HG03520 (cell line): ENCODE measurements at regions not wholly inside any gene's neighbourhood (a gene's known extent, or its start where the extent isn't known, plus 50 kb on each side); places are given as distances from the start of the nearest gene placed in this dataset.
"Not testable (repeated sequence)": the region's sequence is repeated elsewhere in the genome, so short reads cannot be mapped to it uniquely, and the experiment has no call there.

ENCODE experiments used
- ATAC-seq: cut with Tn5 transposase; IDR thresholded peaks from one replicate; pipeline ENCODE4 v1.9.1; 2021; ENCODE audit warnings: mild to moderate bottlenecking, moderate library complexity; ENCODE audit not compliant: unreplicated experiment

DNA sequence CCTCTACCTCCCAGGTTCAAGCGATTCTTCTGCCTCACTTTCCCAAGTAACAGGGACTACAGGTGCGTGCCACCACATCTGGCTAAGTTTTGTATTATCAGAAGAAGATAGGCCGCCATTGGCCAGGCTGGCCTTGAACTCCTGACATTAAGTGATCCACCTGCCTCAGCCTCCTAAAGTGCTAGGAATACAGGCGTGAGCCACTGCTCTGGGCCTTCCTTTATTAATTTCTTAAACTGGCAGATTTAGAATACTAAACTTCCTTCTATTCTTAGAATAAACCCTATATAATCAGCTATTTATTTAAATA lies 86.6 kb downstream of the HFE start:
- no peak for ATAC-seq

DNA sequence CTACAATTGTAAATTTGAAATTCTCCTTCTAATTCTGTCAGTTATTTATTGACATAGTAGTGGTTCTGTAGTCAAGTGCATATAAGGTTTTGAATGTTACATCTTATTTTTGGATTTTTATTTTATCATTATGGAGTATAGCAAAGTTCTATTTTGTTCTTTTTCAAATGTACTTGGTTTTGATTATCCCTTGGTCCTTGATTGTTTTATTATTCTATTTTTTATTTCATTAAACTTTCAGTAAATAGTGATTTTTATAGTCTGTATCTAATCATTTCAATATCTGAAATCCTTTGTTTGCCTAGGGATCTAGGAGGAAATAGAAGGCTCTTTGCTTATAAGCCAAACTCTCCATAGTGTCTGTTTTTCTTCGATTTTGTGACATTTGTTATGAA lies 87.8 kb downstream of the HFE start:
- ATAC-seq, result no peak

DNA sequence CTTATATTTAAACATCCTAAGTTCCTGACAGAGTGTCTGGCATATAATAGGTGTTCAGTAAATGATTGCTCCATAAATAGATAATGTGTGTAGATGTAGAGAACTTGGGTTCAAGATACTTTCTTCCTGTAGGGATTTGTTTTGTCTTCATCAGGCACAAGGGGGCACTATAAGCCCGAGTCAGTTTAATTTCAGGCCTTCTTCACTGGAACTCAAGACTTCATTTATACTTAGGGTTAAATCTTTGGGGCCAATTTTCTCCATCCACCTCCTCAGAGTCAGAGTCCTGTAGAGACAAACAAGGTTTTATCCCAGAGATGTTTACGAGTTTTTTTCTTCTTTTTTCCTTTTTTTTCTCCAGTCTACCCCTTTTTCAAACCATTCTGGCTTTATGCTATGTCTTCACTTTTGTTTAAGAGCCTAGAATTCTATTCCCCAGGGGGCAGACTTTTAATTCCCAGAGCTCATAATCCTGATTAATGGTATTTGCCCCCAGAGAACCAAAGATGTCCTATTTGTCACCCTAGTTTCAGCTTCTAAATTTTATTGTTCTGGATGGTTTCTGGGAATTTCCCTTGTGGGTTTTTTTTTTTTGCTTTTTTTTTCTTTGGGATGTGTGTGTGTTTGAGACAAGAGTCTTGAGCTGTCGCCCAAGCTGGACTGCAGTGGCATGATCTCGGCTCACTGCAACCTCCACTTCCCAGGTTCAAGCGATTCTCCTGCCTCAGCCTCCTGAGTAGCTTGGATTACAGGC lies 88.4 kb downstream of the HFE start:
- ATAC-seq, result no peak

DNA sequence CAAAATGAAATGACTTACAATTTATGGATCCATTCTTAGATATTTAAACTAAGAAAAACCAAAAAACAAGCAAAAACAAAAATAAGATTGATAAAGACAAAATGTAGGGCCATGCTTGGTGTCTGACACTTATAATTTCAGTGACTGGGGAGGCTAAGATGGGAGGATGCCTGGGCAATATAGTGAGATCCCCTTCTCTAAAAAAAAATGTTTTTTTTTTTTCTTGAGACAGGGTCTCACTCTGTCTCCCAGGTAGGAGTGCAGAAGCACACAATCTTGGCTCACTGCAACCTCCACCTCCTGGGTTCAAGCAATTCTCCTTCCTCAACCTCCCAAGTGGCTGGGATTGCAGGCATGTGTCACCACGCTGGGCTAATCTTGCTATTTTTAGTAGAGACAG lies 92.4 kb downstream of the HFE start:
- ATAC-seq, result no peak

DNA sequence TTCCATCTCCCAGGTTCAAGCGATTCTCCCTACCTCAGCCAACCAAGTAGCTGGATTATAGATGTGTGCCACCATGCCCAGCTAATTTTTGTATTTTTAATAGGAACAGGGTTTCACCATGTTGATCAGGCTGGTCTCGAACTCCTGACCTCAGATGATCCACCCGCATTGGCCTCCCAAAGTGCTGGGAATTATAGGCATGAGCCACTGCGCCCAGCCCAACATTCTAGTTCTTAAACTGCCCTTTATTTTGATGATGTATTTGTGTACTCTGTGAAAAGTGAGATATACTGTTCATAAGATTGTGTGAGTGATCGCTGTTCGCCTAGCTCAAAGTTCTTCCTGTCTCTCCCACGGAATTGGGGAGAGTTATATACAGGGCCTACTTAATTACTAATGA lies 93.1 kb downstream of the HFE start:
- ATAC-seq, result no peak

DNA sequence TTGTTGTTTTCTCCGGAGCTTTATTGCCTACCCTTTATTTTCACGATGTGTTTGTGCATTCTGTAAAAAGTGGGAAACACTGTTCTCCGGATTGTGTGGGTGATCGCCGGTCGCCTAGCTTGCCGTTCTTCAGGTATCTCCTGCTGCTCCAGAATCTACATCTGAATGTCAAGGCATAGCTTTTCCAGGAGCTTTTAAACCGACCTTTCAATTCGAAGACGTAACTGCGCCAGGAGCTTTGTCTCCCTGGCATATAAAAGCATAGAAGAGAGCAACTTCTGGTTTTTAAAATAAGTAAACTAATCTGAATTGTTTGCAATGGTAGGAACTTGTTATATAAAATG lies 96.0 kb downstream of the HFE start:
- ATAC-seq, result no peak

DNA sequence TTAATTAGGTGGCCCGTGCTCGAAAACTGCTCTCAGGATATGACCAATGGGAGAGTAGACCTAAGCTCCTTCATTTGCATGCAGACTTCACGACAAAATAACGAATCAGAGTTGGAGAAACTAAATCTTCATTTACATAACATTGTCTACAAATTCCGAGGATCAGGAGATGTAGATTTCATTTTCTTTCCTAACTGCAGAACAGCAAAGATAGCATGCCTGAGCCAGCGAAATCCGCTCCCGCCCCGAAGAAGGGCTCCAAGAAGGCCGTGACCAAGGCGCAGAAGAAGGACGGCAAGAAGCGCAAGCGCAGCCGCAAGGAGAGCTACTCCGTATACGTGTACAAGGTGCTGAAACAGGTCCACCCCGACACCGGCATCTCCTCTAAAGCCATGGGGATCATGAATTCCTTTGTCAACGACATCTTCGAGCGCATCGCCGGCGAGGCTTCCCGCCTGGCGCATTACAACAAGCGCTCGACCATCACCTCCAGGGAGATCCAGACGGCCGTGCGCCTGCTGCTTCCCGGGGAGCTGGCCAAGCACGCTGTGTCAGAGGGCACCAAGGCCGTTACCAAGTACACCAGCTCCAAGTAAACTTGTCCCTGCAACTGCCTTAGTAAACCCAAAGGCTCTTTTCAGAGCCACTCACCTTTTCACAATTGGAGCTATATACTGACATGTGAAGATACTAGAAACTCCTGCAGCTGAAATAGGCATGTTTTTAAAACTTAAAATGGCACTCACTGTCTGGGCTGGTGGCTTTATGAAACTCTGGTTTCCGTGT lies 96.5 kb downstream of the HFE start:
- ATAC-seq, result no peak

DNA sequence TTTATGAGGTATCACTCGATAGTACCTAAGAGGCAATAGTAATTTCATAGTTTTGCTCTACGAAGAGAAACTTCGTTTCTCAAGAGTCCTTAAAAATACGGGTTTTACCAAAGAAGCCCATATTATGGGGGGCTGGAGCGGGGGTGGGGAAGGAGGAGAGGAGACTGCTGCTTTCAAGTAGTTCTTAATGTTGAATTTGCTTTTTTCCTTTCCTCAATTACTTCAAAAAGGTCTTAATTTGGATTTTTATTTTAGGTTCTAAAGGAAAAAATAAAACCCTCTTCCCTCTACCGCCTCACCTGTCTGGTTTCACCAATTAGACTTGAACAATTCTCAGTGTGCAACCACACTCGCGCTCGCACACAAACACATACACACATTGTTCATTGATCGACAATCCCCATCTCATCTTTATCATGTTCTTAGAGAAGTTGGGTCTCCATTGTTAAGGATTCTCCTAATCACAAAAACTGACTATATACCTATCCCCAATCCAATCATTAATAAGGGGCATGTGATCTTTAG lies 97.2 kb downstream of the HFE start:
- ATAC-seq, result no peak

DNA sequence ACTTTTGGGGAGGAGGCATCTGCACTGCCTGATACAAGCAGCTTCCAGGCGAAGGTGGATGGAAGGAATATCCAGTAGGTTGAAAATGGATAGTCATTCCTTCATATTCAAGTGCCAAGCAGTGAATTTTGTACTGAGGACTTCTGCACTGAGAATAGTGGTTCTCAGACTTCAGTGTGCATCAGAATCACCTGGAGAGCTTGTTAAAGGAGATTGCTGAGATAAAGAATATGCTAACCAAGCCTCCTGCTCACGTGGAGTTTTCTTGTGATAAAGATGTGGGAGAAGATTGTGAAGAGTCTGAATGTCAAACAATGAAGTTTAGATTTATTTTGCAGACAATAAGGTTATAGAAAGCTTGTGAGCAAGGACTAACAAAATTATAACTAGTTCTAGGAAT lies 97.8 kb downstream of the HFE start:
- no peak for ATAC-seq

DNA sequence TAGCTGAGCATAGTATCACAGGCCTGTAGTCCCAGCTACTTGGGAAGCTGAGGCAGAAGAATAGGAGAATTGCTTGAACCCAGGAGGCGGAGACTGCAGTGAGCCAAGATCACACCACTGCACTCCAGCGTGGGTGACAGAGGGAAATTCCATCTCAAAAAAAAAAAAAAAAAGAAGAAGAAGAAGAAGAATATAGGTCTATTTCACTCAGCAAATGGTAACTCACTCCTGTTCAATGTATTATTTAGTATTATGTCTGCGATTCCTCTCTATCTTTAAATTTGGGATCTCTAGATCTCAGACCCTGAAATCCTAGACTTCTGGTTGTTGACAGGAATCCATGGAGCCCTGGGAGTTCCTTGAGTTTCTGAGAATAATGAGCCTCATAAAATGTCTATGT lies 98.6 kb downstream of the HFE start:
- no peak for ATAC-seq

DNA sequence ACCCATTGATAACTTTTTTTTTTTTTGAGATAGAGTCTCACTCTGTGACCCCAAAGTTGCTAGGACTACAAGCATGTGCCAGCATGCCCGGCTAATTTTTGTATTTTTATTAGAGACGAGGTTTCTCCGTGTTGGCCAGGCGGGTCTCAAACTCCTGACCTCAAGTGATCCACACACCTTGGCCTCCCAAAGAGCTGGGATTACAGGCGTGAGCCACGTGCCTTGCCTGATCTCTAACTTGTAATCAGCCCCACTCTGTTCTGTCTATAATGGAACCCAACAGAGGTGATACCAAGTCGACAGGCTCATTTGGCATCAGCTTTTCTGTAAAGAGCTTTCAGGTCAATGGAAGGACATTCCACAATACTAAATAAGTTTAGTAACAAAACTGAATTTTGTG lies 99.4 kb downstream of the HFE start:
- ATAC-seq, result no peak

DNA sequence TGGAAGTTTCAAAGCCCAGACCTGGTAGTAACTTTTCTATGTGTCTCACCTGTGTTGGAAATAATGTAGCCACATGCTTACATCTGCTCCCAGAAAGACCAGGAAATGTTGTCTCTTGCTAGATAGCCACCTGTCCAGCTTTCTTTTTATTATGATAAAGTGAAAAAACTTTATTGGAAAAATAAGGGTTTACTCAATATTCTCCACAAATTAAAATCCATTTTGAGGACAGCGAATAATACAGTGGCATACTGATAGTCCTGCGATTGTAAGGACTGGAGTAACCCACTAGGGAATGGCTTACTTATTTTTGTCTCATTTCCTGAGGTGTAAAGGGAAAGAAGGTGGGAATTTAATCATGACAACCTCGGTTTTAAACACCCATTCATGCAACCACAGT lies 100.1 kb downstream of the HFE start:
- no peak for ATAC-seq

DNA sequence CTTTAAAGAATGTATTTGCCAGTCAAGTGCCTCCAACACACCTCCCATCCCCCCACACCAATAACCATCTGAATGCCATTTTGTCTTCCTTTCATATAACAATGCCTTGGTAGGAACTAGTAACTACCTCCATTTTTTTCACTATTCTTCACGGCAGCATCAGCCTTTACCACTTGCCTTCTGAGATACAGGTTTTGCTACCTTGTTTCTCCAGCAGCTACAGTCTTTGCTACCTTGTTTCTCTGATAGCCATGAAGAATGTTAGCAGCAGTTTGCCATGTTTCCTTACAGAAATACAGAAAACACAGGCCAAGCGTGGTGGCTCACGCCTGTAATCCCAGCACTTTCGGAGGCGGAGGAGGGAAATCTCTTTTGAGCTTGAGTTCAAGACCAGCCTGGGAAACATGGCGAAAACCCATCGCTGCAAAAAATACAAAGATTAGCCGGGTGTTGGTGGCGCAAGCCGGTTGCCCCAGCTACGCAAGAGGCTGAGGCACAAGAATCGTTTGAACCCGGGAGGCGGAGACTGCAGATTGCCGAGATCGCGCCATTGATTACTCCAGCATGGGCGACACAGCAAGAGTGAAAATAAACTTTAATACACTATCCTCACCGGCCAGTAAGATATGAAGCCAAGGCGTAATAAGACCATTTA lies 100.9 kb downstream of the HFE start:
- ATAC-seq, result peak; percentile 13

DNA sequence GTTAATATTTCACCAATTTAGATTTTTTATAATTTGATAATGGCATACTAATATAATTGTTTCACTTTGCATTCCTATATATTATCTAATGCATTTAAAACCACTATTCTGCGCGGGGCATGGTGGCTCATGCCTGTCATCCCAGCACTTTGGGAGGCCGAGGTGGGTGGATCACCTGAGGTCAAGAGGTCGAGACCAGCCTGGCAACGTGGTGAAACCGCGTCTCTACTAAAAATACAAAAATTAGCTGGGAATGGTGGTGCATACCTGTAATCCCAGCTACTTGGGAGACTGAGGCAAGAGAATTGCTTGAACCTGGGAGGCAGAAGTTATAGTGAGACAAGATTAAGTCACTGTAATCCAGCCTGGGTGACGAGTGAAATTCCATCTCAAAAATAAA lies 104.3 kb downstream of the HFE start:
- ATAC-seq, result not testable (repeated sequence)

DNA sequence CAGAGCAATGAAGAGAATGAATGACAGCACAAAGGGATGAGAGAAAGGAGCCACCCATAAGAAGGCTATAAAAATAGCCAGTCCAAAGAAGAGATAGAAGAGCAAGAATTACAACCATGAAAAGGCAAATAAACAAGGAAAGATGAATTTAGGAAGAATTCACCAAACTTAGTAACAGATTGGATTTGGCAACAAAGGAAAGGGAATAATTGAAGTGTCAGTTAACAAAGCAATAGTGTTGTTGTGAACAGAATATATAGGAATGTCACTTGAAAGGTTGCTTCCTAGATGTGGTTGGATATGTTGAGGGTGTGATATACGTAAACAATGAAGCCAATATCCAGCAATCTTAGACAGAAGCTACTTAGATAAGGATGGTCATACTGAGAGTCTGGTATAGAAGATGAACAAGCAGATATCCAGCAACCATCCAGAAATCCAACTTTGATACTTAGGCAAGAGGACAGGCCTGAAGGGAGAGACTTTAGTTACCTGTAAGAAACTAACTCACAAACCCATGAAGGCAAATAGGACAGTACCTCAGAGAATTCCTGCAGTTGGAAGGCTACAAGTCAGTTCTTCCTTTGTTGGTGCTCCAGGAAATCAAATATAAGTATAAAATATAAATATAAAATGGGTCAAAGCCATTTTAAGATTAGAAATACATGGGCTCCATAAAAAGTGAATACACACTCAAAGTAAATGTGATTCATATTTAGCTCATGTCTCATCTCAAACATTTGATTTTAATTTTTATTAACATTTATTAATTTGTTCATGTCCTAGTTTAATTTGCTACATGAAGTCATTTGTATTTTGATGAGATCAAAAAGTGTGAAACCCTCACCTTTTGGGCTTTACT lies 106.5 kb downstream of the HFE start:
- no peak for ATAC-seq

DNA sequence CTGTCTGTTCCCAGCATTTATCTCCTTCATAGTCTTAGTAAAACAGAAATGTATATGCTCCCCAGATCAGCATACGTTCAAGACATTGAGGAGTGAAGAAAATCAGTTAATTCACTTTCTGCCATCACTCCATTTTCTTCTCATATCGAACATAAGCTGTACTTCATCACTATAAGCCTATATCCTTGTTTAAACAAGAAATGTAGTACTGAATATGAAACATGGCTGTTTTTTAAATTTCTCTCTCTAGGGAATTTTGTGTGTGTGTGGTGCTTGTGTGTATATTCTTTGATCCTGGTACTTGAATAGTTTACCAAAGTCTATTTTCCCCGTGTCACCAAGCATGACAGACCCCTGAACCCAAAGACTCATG lies 107.1 kb downstream of the HFE start:
- ATAC-seq, result no peak

DNA sequence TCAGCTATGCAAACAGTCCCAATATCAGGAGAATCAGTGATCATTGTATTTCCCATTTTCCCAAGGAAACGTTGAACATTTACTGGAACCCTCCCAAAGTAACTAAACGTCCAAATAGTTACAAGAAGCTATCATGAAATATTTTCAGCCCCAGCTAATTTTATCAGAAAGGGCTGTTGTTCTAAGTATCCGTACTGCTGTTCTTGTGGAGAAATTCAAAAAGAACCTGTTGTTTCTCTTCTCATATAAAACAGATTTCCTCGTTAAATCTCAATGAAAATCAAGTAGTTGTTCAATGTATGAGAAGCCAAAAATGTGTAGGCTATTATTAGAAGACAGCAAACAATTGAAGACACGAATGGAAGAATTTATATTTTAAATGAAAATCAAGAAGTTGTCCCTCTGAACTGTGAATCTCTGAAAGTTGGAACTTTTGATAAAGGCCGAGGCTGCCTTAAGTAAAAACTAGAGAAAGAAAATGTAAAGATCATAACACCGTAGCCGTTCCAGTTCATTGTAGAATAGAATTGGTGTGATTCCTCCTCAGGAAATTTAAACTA lies 107.7 kb downstream of the HFE start:
- no peak for ATAC-seq

DNA sequence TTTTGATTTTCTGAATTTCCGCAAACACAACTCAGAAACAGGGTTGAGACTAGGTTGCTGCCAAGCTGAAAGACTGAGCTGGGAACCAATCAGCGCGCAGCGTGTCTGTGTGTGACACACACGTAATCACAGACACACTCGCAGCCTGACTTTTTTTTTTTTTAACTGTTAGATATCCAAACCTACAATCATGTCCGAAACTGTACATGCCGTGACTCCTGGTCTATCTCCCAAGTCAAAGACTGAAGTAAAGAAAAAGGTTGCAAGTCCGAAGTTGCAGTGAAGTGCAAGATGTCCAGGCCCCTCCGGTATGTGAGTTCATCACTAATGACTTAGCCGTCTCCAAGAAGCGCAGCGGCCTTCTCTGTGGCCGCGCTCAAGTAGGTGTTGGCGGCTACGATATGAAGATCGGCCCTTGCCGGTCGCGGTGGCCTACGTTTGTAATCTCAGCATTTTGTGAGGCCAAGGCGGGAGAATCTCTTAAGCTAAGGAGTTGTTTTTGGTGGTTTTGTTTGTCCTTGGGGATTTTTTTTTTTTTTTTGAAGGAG lies 108.2 kb downstream of the HFE start:
- peak; percentile 31 for ATAC-seq

DNA sequence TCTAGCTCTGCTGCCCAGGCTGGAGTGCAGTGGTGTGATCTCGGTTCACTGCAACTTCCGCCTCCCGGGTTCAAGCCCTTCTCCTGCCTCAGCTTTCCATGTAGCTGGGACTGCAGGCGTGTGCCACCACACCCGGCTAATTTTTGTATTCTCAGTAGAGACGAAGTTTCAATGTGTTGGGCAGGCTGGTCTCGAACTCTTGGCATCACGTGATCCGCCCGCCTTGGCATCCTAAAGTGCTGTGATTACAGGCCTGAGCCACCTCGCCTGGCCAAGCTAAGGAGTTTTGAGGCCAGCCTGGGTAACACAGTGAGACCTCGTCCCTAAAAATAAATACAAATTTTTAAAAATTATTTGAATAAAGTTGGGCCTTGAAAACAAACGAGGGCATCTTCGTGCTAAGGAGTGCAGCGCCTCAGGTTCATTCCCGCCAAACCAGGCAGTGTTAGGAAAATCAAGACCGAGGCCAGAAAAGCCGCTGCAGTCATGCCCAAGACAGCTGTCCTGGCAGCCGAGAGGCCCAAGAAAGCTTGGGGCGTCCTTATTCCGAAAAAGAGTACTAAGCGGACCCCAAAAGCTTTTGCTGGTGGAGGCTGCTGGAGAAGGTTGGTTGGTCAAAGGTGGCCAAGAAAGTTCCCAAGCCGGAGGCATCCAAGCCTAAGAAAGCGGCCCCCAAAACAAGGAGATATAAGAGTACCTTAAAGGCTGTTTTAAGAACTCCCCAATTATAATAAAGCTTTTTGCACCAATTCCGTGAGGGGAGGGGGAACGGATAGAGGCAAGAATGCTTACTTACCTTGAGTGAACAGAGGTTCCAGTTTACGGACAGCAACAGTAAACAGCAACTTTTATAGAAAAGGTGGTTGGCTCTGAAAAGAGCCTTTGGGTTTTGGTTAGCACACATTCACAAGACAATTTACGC lies 109.0 kb downstream of the HFE start:
- no peak for ATAC-seq
